Ishikawa (cell line): ENCODE measurements at regions not wholly inside any gene's neighbourhood (a gene's known extent, or its start where the extent isn't known, plus 50 kb on each side); places are given as distances from the start of the nearest gene placed in this dataset.

Experiments
- CEBPB ChIP-seq: IDR thresholded peaks from 2 replicates; pipeline ENCODE4 v1.6.1; 2012
- CREB1 ChIP-seq: IDR thresholded peaks from 2 replicates; pipeline ENCODE4 v1.6.1; 2012; ENCODE audit warnings: low read depth
- EP300 ChIP-seq: IDR thresholded peaks from 2 replicates; pipeline ENCODE4 v1.6.1; 2012; ENCODE audit warnings: borderline replicate concordance
- FOXM1 ChIP-seq: IDR thresholded peaks from 2 replicates; pipeline ENCODE4 v1.6.1; 2012; ENCODE audit warnings: low read depth, borderline replicate concordance
- NFIC ChIP-seq: IDR thresholded peaks from 2 replicates; pipeline ENCODE4 v1.6.1; 2012
- RAD21 ChIP-seq: IDR thresholded peaks from 2 replicates; pipeline ENCODE4 v1.6.1; 2012; ENCODE audit warnings: low read depth
- TCF12 ChIP-seq: IDR thresholded peaks from 2 replicates; pipeline ENCODE4 v1.6.1; 2012; ENCODE audit warnings: low read depth
- YY1 ChIP-seq: IDR thresholded peaks from 2 replicates; pipeline ENCODE4 v1.6.1; 2012; ENCODE audit warnings: low read depth
- TF ChIP-seq, protein P1 (sequence below): IDR thresholded peaks from 2 replicates; pipeline ENCODE4 v1.6.1; 2012; ENCODE audit warnings: low read depth, mild to moderate bottlenecking

DNA sequence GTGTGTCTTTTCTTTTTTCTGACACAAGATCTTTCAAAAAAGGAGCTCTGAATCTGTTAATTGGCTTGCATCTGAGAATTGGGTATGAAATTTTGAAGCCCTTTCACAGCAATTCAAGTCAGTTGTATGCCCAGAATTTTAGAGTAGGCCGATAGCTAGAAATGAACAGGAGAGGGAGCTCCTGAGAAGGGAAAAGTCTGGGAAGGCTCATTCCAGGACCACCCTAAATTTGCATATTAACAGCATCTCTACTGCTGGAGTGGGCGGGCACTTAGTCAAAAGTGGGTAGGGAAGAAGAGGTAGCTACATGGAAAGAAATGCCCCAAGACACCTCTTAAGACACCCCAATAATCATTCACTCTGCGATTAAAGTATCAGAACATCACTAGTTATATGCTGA is 928.3 kb downstream of the TBC1D32 start:
- TF ChIP-seq EP300 (no peak), NFIC (no peak), RAD21 (peak; percentile 43; the same call in 1 of the 2 replicates), CREB1 (no peak), FOXM1 (no peak), YY1 (no peak), CEBPB (no peak), TCF12 (no peak)
- TF ChIP-seq, protein P1, sequence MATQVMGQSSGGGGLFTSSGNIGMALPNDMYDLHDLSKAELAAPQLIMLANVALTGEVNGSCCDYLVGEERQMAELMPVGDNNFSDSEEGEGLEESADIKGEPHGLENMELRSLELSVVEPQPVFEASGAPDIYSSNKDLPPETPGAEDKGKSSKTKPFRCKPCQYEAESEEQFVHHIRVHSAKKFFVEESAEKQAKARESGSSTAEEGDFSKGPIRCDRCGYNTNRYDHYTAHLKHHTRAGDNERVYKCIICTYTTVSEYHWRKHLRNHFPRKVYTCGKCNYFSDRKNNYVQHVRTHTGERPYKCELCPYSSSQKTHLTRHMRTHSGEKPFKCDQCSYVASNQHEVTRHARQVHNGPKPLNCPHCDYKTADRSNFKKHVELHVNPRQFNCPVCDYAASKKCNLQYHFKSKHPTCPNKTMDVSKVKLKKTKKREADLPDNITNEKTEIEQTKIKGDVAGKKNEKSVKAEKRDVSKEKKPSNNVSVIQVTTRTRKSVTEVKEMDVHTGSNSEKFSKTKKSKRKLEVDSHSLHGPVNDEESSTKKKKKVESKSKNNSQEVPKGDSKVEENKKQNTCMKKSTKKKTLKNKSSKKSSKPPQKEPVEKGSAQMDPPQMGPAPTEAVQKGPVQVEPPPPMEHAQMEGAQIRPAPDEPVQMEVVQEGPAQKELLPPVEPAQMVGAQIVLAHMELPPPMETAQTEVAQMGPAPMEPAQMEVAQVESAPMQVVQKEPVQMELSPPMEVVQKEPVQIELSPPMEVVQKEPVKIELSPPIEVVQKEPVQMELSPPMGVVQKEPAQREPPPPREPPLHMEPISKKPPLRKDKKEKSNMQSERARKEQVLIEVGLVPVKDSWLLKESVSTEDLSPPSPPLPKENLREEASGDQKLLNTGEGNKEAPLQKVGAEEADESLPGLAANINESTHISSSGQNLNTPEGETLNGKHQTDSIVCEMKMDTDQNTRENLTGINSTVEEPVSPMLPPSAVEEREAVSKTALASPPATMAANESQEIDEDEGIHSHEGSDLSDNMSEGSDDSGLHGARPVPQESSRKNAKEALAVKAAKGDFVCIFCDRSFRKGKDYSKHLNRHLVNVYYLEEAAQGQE = no peak
